LNCAP (cell line): ENCODE measurements at regions not wholly inside any gene's neighbourhood (a gene's known extent, or its start where the extent isn't known, plus 50 kb on each side); places are given as distances from the start of the nearest gene placed in this dataset.

Experiments used
- CTCF ChIP-seq: fragments of 450-650 bp; IDR thresholded peaks from 2 replicates; pipeline ENCODE4 v1.5.1; 2017; ENCODE audit warnings: mild to moderate bottlenecking

GRCh38 chr15:66965201-66965900 is 100.1 kb upstream of the SMAD3 start:
- TF ChIP-seq CTCF: no peak

GRCh38 chr15:66966256-66966655 is 99.1 kb upstream of the SMAD3 start:
- TF ChIP-seq CTCF: peak; percentile 38; the same call in 1 of the 2 replicates

GRCh38 chr15:66968806-66969596 is 96.4 kb upstream of the SMAD3 start:
- no peak for TF ChIP-seq CTCF

GRCh38 chr15:66981771-66982170 is 83.6 kb upstream of the SMAD3 start:
- no peak for TF ChIP-seq CTCF

- no peak for TF ChIP-seq CTCF
Observed at GRCh38 chr15:66982250-66982649, 83.2 kb upstream of the SMAD3 start.

- TF ChIP-seq CTCF: no peak
Observed at GRCh38 chr15:66982816-66983215, 82.6 kb upstream of the SMAD3 start.

- no peak for TF ChIP-seq CTCF
Observed at GRCh38 chr15:66985653-66986052, 79.7 kb upstream of the SMAD3 start.
